Lower leg skin (tissue), 3 donors: ENCODE measurements at regions not wholly inside any gene's neighbourhood (a gene's known extent, or its start where the extent isn't known, plus 50 kb on each side); places are given as distances from the start of the nearest gene placed in this dataset.

ENCODE experiments used
- CTCF ChIP-seq, 3 donors: fragments of 450-650 bp; IDR thresholded peaks; one replicate each; pipeline ENCODE4 v1.5.1; 2016; ENCODE audit warnings: antibody characterized with exemption in 3 of 3, mild to moderate bottlenecking in 3 of 3, moderate library complexity in 2 of 3
- POLR2A ChIP-seq, 2 donors: fragments of 450-650 bp; IDR thresholded peaks; one replicate each; pipeline ENCODE4 v1.6.1; 2016 to 2017; ENCODE audit warnings: antibody characterized with exemption in 2 of 2, mild to moderate bottlenecking in 1 of 2, moderate library complexity in 1 of 2

- TF ChIP-seq CTCF (IDR thresholded peaks at IDR 0.05), result no peak
- no peak for TF ChIP-seq POLR2A (IDR thresholded peaks at IDR 0.05)
Observed at GRCh38 chr1:80987106-80987505, 813.6 kb upstream of the ADGRL2 start.
